Stimulated activated naive CD8-positive, alpha-beta T cell treated with anti-CD3 and anti-CD28 coated beads, Interleukin-15, Interleukin-2, amounts not matched to agents 100 U/mL and 50 U/mL, for 24 hours (primary cell): ENCODE measurements at regions not wholly inside any gene's neighbourhood (a gene's known extent, or its start where the extent isn't known, plus 50 kb on each side); places are given as distances from the start of the nearest gene placed in this dataset.
"Not testable (repeated sequence)": the region's sequence is repeated elsewhere in the genome, so short reads cannot be mapped to it uniquely, and the experiment has no call there.

Experiments
- ATAC-seq: fragments of 150-1000 bp; cut with Tn5 transposase; one replicate; pipeline ENCODE4 v1.10.0; 2021
- DNase-seq: peaks from one replicate; pipeline ENCODE4 v3.0.0; 2021

GRCh38 chr12:127106041-127106440, 1160.9 kb upstream of the TMEM132C start:
- DNase-seq (no peak), ATAC-seq (no peak)

GRCh38 chr12:127106697-127107096, 1160.3 kb upstream of the TMEM132C start:
- ATAC-seq (no peak), DNase-seq (no peak)

DNA sequence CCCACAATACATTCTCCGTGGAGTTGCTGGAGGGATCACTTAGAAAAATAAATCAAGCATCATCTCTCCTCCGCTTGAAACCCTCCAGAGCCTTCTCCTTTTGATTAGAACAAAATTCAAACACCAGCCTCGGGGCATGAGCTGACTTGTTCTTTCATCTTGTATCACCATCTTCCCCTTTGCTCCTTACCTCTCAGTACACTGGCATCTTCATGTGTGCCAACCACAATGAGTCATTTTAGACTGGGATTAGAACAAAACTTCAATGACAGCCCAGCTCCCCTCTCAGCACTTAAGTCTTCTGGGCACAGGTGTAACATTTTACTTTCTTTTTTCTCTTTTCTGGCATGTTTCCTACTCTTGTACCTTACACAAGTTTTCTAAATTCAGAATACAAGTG, 1159.2 kb upstream of the TMEM132C start:
- ATAC-seq = no peak
- no peak for DNase-seq

GRCh38 chr12:127108360-127109215, 1158.4 kb upstream of the TMEM132C start:
- peak; percentile 36 for ATAC-seq
- DNase-seq = peak; percentile 37

DNA sequence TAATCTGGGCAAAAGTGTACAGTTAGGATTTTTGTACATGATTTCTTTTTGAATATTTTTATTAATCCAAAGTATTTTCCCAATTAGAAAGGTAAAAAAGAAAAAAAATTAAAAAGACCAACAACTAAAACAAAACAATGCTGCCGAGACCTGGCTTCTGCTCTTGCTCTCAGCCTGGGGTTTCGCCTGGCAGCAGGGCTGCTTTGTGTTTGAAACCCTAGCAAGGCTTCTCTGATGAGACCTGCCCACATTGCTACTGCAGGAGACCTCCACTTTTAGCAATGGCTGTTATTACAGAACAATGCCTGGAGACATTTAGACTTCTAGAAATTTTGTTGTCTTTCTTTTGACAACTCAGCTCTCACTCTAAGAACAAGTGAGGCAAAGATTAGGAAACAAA, 1153.0 kb upstream of the TMEM132C start:
- DNase-seq = no peak
- ATAC-seq = no peak

- DNase-seq = no peak
- ATAC-seq = no peak
These were observed 1151.4 kb upstream of the TMEM132C start for GRCh38 chr12:127115468-127116035.

DNA sequence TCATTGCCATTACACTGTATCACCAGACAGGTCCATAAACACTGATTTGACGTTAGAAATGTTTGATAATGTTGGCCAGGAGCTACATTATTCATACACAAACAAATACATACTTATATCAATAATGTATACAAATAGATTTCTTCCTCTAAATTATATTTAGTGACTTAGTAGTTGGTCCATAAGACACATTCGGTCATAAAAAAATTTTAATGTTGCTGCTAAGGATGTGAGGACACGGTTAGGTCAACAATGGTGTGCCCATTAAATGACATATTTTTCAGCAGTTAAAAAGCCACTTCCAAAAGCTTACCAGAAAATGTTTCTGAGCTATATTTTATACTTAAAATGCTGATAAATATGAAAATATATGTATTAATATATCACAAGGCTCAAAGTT, 1148.7 kb upstream of the TMEM132C start:
- DNase-seq (no peak), ATAC-seq (no peak)

- DNase-seq = no peak
- no peak for ATAC-seq
These were observed 1147.3 kb upstream of the TMEM132C start for GRCh38 chr12:127119600-127120140.

- no peak for DNase-seq
- no peak for ATAC-seq
These were observed 1146.1 kb upstream of the TMEM132C start for GRCh38 chr12:127120851-127121250.

GRCh38 chr12:127121494-127122084, 1145.4 kb upstream of the TMEM132C start:
- DNase-seq (no peak), ATAC-seq (no peak)

- ATAC-seq = peak; percentile 88
- DNase-seq = peak; percentile 42
These were observed 1141.2 kb upstream of the TMEM132C start for GRCh38 chr12:127125607-127126259.

GRCh38 chr12:127126260-127126628, 1140.7 kb upstream of the TMEM132C start:
- ATAC-seq = no peak
- DNase-seq = no peak

- ATAC-seq (no peak), DNase-seq (no peak)
These were observed 1139.1 kb upstream of the TMEM132C start for GRCh38 chr12:127127897-127128296.

DNA sequence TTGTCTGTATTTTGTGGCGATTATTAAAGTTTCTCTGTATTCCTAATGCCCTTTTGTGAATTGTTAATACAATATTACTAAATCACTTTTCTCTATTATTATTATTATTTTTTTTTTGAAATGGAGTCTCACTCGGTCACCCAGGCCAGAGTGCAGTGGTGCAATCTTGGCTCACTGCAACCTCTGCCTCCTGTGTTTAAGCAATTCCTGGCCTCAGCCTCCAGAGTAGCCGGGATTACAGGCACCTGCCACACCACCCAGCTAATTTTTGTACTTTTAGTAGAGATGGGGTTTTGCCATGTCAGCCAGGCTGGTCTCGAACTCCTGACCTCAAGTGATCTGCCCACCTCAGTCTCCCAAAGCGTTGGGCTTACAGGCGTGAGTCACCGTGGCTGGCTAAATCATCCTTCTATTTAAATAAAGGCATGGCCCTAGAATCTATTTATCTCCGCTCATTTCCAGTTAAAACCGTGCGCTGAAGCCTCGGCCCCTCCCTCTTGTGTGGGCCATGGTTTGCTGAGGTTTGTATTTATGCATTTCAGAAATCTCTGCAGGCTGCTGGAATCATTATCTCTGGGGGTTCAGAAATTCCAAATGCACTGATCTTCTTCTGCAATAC, 1136.4 kb upstream of the TMEM132C start:
- ATAC-seq = no peak
- no peak for DNase-seq

- ATAC-seq (no peak), DNase-seq (no peak)
These were observed 1133.2 kb upstream of the TMEM132C start for GRCh38 chr12:127133675-127134335.

GRCh38 chr12:127140864-127141484, 1126.0 kb upstream of the TMEM132C start:
- not testable (repeated sequence) for ATAC-seq

GRCh38 chr12:127143020-127143419, 1124.0 kb upstream of the TMEM132C start:
- DNase-seq = no peak
- ATAC-seq = no peak

More at GRCh38 chr12:127140864-127141484, 1126.0 kb upstream of the TMEM132C start:
- DNase-seq = not testable (repeated sequence)

GRCh38 chr12:127144770-127145169, 1122.2 kb upstream of the TMEM132C start:
- ATAC-seq (no peak), DNase-seq (no peak)

DNA sequence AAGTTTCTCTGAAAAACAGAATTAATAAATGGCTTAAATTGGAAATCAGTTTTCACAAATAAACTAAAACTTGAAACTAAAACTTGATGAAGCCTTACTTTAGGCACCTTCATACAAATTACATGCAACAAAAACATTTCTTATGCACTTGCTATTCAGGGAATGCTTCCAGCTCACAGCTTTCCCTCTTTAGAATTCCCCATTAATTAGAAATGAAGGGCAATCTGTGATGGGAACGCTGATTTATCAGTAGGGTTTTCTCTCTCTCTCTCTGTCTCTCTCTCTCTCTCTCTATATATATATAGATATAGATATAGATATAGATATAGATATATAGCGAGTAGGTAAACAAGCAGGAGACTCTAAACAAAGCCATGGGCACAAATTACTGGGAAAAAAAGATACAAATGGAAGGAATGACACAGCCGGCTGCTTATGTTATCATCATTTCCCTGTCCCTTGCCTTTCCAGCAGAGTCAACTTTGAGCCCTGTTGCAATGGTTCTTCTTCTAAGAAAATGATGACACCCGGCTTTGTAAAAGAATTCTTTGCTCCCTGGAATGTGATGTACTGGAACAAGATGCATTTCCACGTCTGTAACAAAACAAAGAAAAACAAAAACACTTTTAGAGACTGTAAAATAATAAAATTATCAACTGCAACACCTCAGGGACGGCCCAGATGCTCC, 1121.6 kb upstream of the TMEM132C start:
- ATAC-seq = no peak
- no peak for DNase-seq
